ENCODE measurements at regions not wholly inside any gene's neighbourhood (a gene's known extent, or its start where the extent isn't known, plus 50 kb on each side); places are given as distances from the start of the nearest gene placed in this dataset.
A peak's percentile ranks its signal among the peaks of the same experiment; 100 is the strongest.
"Not testable (repeated sequence)": the region's sequence is repeated elsewhere in the genome, so short reads cannot be mapped to it uniquely, and the experiment has no call there.

DNA sequence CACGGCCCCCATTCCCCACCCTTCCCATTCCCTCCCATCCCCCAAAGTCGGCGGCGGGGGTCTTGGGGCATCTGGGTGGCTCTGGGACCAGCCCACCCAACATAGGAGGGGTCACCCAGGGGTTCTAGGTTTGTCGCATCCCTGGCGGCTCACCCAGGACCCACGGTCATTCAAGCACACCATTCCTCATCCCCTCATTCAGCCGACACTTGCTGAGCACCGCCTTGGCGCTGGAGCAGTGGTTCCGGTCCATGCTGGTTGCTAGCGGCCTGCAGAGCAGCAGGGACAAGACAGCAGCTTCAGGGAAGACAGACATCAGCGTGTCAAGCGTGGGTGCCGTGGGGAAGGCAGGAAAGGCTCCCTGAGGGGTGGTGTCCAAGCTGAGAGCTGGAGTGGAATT, 50.5 kb upstream of the OTOS start:
- DNase-seq (ENCODE audit: low read depth), result no peak

DNA sequence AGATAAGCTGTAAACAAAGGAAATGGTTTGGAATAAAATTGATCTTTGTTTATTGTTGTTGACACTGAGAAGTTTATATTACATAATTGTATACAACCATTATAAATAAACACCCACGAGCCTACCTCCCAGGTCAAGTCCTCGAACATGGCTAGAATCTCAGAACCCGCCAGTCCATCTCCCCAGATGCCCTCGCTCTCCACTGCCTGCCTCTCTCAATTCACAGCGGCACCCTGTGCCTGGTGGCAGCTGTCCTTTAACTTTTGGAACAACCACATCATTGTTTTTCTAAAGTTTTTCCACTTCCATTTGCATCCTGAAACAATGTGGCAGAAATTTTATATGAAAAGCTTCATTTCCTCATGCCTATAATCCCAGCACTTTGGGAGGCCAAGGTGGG, 52.2 kb upstream of the OTOS start:
- no peak for DNase-seq (ENCODE audit: low read depth)

DNA sequence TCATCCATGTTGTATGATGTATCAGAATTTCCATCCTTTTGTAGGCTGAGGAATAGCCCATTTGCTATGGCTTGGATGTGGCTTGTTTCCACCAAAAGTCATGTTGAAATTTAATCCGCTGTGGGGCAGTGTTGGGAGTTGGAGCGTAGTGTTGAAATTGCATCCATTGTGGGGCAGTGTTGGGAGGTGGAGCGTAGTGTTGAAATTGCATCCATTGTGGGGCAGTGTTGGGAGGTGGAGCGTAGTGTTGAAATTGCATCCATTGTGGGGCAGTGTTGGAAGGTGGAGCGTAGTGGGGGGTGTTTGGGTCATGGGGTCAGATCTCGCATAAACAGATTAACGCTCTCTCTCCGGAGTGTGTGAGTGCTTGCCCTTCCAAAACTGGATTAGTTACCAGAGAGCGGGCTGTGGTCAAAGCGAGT, 53.9 kb upstream of the OTOS start:
- not testable (repeated sequence) for DNase-seq (ENCODE audit: low read depth)

DNA sequence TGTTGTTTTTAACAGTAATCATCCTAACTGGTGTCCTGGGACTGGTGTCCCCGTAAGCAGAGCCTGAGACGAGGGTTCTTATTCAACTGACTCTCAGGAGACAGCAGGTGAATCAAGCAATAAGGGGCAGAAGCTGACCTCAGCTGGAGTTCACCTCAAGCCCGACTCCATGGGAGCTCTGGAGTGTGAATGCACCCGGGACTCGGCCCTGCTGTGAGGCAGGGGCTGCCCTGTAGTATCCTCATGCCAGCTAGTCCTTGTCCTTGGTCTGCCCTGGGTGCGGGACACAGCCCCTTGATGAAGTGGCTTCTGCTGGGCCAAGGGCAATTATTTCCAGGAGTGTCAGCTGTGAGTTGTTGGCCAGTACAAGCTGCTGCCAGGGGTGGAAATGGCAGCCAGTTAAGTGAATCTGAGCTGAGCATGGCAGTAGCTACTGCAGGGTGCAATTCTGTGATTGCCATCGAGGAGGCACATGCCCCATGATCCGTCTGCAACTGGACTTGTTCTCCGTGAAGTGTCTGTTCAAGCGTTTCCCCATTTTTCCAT, 54.9 kb upstream of the OTOS start:
- no peak for DNase-seq (ENCODE audit: low read depth)

DNA sequence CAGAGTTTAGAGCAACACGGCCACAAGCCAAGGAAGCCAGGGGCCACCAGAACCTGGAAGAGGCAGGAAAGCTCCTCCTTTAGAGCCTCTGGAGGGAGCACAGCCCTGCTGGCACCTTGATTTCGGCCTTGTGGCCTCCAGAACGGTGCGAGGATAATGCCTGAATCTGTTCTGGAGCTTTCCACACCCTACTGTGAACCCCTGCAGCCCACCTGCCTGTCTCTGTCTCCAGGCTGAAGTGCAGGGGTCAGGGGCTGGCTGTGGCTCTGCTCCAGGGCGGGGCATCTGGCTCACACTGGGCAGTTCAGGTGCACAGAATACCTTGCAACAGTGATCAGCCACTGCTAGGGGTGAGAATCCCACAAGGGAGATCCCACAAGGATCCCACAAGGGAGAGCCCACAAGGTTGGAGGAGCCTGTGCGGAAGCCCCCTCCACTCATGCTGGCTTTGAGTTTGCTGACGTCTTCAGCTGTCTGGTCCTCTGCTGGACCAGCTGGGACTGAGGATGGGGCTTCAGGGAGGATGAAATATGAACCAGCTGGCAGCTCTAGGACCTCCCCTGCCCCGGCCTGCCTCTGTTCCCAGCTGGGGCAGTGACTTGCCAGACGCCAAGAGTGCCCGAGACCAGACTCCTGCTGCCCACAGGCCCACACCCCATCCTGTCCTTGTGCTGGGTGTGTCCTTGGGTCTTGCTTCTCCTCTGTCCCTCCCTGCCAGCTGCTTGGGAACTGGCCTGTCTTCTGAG, 56.4 kb upstream of the OTOS start:
- DNase-seq (ENCODE audit: low read depth), result no peak

DNA sequence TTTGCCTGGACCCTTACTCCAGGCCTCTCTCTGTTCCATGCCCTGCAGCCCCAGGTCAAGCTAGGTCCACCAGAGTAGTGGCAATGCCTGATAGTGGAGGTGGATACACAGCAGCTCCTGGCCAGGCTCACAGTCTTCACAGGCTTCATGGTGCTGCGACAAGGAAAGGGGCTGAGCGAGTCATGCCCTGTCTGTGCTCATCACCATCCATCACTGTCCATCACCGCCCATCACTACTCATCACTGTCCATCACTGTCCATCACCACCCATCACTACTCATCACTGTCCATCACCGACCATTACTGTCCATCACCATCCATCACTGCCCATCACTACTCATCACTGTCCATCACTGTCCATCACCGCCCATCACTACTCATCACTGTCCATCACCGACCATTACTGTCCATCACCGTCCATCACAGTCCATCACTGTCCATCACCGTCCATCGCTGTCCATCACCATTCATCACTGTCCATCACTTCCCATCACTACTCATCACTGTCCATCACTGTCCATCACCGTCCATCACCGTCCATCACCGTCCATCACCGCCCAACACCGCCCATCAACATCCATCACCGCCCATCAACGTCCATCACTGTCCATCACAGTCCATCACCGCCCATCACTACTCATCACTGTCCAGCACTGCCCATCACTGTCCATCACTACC, 57.1 kb upstream of the OTOS start:
- no peak for DNase-seq (ENCODE audit: low read depth)

DNA sequence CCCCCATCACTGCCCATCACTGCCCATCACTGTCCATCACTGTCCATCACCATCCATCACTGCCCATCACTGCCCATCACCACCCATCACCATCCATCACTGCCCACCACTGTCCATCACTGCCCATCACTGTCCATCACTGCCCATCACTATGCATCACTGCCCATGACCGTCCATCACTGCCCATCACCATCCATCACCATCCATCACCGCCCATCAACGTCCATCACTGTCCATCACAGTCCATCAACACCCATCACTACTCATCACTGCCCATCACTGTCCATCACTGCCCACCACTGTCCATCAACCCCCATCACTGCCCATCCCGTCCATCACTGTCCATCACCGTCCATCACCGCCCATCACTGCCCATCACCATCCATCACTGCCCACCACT, 57.8 kb upstream of the OTOS start:
- DNase-seq (ENCODE audit: low read depth), result no peak

DNA sequence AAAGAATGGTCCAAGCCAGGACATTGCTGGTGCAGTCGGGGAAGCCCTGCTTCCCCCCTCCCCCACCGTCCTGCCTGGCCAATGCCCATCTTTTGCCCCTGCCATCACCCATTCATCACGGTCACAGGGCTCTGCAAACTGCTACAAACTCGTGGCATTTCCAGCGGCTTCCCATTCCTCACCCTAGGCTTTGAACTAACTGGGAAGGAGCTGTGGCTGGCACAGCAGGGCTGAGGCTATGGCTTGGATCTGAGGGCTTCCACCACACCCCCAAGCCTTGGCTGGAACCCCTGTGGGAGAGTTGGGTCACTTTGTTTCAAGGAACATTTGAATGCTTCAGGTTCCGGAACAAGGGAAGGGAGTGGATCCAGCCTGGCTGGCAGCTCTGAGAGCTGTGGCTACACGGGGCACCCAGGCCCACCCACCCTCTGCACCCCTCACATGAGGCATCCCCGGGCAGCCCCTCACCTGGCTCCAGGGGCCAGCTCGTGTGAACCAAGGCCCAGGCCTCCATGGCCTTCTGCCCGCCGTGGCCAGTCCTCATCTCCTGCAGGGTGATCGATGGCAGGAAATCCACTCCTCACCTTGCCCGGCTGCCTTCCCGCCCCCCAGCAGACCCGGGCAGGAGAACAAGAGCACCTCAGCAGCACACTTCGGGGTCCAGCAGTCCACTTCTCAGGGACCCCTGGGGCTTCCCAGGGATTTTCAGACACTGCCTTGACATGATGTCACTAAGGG, 58.8 kb upstream of the OTOS start:
- no peak for DNase-seq (ENCODE audit: low read depth)

DNA sequence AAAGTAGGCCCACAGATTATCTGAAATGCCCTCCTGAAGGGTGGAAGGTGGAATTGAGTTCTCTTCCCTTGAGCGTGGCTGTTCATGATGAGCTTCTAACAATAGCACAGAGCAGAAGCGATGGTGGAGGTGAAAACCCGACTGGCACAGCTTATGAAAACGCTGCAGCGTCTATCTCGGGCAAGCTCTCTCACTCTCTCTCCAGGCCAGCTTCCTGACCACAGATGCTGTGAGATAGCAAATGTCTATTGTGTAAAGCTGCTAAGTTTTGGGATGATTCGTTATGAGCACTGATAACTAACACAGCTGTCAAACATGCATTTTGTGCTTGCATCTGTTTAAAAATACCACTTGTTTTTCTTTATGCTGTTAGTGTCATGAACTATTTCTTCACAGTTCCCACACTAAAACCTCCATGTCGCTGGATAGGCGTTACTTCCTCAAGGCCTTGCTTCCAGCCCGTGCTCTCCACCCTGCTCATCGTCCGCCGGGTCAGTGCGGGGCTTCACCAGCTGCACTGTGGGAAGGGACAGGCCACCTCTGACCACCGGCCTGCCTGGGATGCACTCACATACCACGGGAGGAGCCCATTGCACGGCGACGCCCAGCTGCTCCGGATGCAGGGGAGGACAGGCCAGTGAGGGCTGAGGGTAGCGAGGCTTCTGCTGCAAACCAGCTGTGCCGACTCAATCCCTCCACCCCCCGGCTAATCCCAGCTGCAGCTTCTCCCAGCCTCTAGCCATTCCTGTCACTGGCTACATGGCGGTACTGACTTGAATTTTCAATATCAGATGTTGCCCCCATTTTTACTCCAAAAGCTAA, 60.0 kb upstream of the OTOS start:
- DNase-seq (ENCODE audit: low read depth), result no peak

DNA sequence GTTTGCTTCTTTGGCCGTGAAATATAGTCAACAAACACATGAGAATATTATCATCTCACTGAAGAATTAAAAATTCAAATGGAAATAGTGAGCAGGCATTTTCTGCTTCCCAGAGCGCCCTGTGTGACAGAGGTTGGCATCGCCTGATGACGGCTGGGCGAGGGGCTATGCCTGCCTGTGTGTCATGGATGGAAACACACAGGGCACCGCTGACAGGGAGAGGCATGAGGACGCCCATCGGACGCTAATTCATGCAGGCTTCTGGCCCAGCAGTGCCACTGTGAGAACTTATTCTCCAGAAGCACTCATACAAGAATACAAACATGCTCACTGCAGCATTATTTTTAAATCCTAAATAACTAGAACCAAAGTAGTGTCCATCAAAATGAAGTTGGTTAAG, 61.4 kb upstream of the OTOS start:
- DNase-seq (ENCODE audit: low read depth), result no peak

DNA sequence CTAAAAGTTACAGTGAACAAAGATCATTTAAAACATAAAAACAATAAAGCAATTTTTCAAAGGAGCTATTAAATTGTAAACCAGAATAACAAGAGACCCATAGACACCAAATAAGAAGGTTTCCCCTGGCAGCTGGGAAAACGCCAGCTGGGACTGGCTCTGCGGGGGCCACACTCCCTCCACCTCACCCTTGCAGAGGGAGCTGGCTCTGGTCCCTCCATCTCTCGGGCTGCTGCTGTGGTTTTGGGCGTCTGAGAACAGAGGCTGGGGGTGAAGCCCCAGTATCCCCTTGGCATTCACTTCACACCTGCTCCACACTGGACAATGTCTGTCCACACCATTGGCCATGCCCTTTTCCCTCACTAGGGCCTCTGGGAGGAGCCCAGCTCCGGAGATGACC, 62.1 kb upstream of the OTOS start:
- DNase-seq (ENCODE audit: low read depth), result no peak

DNA sequence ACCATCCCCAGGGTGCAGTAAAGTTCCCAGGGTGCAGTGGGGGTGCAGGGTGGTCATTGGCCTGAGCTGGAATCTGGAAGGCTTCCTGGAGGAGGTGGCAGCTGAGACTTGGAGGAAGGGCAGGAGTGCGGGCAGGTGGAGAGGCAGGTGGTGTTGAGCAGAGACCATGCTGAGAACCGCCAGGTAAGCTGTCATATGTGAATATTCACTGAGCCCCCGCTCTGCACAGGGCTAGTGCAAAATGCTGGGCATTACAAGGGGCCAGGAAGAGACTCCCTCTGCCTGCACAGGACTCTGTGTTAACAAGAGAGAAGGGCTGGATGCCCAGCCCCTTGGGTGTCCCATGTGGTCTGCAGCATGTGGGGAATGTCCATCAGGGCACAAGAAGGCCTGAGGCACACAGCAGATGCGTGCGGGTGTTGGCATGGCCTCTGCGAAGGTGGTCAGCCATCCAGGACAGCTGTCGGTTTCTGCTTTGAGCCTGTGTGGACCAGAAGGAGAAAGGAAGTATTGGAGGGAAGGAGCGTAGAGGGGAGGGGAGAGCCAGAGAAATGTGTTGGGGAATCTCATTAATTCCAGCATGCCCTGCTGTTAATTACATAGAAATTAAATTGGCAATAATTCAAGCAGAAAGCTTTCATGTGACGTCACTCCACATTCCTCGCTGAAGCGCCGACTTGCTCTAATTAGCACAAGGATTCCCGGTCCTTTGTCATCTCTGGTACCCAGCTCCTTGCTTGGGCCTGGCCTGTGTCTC, 62.8 kb upstream of the OTOS start:
- no peak for DNase-seq (ENCODE audit: low read depth)

DNA sequence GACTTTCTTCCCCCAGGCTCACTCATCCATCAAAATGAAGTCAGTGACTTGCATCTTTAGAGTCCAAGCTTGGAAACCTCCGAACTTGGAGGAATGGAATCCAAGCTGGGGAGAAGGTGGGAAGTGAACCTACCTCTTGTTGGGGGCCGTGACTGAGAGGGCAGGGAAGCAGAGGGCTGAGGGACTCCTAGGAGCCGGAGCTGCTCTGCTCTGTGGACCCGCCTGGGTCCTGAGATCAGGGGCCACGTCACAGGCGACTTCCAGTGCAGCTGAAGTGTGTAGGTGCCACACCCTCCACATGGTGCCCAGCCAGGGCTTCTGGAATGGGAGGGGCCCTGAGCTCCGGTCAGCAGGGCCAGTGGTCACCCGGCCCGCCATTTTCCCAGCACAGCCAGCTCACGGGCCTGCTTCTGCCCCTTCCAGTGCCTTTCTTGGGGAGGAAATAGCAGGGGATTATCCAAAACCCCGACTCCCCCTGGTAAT, 63.4 kb upstream of the OTOS start:
- no peak for DNase-seq (ENCODE audit: low read depth)

DNA sequence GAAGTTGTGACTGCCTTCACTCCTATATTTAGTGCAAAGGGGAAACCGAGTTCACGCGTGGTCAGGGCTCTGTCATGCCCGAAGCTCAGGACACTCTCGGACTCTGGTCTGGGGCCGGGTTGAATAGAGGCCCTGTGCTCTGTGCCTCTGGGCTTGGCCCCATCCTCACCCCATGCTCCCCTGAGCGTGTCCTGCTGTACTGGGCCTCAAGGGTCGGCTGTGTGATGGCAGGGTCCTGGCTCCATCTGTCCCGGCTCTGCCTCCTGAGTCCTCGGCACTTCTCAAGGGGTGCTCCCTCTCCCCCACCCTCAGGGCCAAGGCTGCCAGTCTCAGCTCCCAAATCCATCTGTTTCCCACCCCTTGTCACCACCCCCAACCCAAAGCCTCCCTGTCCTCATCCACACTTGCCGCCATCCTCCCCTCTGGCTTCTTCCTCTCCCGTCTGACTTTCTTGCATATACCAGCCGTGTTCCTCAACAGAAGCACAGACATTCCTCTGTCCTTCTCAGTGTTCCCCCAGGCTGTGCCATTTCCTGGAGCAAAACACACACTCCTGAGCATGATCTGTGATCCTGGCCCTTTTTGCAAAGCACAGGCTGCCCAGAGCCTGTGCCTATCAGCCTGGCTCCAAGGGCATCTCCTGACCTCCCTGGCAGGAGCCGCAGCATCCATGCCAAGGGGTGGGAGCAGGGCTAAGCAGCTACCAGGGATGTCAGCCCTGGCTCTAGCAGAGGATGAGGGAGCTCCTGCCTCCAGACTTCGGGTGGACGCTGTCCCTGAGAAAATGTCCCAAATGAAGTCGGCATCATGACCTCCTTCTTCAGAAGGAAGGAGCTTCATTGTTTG, 64.2 kb upstream of the OTOS start:
- no peak for DNase-seq (ENCODE audit: low read depth)

DNA sequence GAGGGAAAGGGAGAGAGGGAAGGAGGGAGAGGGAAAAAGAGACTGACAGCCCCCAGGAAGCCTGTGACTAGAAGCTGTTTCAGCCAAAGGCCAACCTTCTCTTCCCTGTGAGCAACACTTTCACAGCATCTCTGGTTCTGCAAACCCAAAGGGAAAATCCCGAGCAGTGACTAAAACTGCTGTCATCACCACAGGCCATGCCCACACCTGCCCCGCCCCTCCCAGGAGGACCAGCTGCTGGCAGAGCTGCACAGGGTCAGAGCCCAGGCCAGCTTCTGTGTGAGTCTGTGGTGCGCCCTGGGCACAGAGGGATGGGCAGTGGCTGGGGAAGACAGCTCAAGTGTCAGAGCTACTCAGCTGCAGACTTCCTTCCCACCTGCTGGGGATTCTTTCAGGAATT, 64.9 kb upstream of the OTOS start:
- peak; percentile 17 for DNase-seq (ENCODE audit: low read depth)

DNA sequence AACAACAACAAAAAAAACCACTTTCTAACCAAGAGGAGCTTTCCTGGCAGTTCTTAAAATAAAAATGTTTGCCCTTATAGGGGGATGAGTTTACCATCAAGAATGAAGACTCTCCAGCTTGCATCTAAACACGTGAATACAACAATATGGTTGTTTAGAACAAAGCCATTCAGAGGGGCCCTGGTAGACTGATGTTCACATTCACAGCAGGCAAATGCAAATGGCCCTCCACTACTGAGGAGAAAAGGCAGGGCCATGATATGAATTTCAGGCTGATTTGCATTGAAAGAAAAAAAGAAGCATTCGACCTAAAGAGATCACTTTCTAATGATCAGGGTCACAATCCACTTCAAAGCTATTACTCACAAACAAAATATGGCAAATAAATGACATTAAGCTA, 65.3 kb upstream of the OTOS start:
- DNase-seq (ENCODE audit: low read depth), result no peak

DNA sequence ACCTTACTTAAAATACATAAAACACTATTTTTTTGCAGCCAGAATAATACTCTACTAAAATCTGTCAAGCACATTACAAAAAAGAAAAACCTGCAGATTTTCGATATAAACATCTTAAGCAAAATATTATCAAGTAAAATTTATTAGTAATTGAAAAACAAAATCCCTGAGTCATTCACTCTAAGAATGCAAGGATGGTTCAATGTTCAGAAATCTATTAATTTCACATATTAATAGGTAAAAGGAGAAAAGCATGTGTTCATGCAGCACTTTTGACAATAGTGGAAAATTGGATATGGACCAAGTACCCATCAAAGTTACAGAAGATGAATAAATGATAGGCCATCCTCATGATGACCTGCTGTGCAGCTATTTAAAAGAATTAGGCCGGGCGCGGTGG, 66.2 kb upstream of the OTOS start:
- DNase-seq (ENCODE audit: low read depth), result no peak

DNA sequence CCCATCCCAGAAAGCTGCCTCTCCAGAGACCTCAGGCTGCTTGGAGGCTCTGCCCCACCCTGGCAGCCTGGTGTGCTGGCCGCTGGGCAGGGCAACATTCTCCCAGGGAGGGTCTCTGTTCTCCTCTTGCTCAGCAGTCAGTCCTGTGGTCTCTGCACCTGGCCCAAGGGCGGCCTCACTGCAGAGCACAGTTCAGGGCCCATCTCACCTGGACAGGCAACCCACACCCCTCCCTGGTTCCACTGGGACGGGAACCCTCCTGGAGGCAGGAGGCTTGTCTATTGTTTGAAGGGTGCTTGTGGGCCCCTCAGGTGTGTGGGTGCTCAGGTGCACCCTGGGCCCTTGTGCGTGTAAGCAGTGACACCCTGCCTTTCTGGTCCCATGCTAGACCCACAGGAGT, 67.2 kb upstream of the OTOS start:
- no peak for DNase-seq (ENCODE audit: low read depth)

DNA sequence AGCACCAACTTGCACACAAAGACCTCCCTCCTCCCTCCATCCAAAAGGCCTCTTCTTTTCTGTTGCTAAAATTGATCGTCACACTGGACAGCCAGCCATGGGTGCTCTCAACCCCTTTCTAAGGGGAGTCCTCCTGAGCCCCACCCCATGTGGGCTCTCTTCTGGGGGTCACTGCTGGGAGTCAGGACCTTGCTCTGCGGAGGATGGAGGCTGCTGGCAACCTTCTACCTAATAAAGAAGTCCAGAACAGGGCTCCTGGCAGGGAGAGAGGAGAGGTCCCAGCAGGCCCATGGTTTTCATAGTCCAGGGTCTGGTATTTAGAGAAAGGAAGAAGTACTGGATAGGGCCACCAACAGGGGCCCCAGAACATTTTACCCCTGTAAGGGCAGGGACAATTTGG, 67.6 kb upstream of the OTOS start:
- no peak for DNase-seq (ENCODE audit: low read depth)

DNA sequence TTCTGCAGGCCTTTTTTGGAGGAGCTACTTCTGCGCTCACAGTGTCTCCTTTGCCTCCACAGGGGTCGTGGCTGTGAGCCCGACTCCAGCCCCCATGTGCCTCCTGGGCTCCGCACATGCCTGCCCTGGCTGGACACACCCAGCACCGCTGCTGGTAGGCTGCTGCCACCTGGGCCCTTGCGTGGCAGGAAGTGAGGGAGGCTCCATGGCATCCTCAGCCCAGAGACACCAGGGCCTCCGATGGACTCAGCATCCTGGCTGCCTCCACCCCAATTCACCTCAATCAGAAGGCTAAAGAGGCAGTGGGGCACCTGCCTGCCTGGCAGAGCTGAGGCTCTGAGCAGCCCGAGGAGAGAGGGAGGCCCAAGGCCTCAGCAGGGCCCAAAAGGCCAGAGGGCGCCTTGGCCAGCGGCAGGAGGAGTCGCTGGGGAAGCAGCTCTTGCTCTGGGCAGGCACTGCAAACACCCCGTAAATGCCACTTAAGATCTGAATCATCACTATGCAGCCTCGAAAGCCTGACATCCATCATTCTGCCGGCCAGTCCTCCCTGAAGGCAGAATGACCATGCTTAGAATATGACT, 68.3 kb upstream of the OTOS start:
- no peak for DNase-seq (ENCODE audit: low read depth)
